Activated B cell treated with CpG ODN at 0.5 μM for 24 hours (primary cell): ENCODE measurements at regions not wholly inside any gene's neighbourhood (a gene's known extent, or its start where the extent isn't known, plus 50 kb on each side); places are given as distances from the start of the nearest gene placed in this dataset.

Experiments
- ATAC-seq: fragments of 200-7000 bp; cut with Tn5 transposase; one replicate; pipeline ENCODE4 v1.10.0; 2021; ENCODE audit warnings: low read depth, mild to moderate bottlenecking, moderate library complexity
- CTCF ChIA-PET: fragments of 350-600 bp; sonication (Branson Sonifier 250); formaldehyde crosslinking; loops from one replicate; lab custom pipeline; 2021; ENCODE audit warnings: antibody characterized with exemption; lab: Charles Lee
- POLR2A ChIA-PET: fragments of 350-600 bp; sonication (Branson Sonifier 250); formaldehyde crosslinking; loops from one replicate; lab custom pipeline; 2021; ENCODE audit warnings: antibody characterized with exemption; lab: Charles Lee
- DNase-seq: peaks from one replicate; pipeline ENCODE4 v3.0.0; 2022
- H3K27ac Mint-ChIP-seq: one replicate; pipeline ENCODE4 v1.8.0; 2020; ENCODE audit warnings: mixed read lengths
- H3K27me3 Mint-ChIP-seq: one replicate; pipeline ENCODE4 v1.8.0; 2021; ENCODE audit warnings: mixed read lengths
- H3K36me3 Mint-ChIP-seq: one replicate; pipeline ENCODE4 v1.8.0; 2021; ENCODE audit warnings: low read depth, mixed read lengths
- H3K4me1 Mint-ChIP-seq: one replicate; pipeline ENCODE4 v1.8.0; 2021; ENCODE audit warnings: mixed read lengths
- H3K4me3 Mint-ChIP-seq: one replicate; pipeline ENCODE4 v1.8.0; 2020; ENCODE audit warnings: mild to moderate bottlenecking, mixed read lengths
- H3K9me3 Mint-ChIP-seq: one replicate; pipeline ENCODE4 v1.8.0; 2020; ENCODE audit warnings: mixed read lengths
- intact Hi-C: fragments of 100-400 bp; cut with micrococcal nuclease; formaldehyde crosslinking; loops from one replicate; pipeline ENCODE4 v1.15.1; 2024
- TF ChIP-seq, protein P1 (sequence below): fragments of 200-600 bp; IDR thresholded peaks from one replicate; pipeline ENCODE4 v1.8.0; 2022; ENCODE audit warnings: antibody characterized with exemption, mild to moderate bottlenecking

DNA sequence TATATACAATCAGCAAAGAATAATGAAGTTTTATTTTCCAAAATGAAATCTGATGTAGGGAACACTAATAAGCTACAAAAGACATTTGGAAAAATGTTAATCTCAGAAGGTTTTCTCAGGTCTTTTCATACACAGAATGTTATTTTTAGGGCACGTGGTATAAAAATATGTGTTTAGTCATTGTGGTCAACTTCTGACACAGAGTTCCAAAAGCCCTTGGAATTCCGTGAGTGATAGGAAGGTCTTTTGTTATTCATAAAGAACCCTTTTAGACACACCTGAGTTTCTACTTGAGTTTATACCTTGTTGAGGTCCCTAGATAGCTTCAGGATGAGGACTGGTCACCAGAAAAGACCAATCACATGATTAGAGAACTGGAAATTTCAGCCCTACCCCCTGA is 277.6 kb upstream of the NCAM2 start:
- TF ChIP-seq, protein P1, sequence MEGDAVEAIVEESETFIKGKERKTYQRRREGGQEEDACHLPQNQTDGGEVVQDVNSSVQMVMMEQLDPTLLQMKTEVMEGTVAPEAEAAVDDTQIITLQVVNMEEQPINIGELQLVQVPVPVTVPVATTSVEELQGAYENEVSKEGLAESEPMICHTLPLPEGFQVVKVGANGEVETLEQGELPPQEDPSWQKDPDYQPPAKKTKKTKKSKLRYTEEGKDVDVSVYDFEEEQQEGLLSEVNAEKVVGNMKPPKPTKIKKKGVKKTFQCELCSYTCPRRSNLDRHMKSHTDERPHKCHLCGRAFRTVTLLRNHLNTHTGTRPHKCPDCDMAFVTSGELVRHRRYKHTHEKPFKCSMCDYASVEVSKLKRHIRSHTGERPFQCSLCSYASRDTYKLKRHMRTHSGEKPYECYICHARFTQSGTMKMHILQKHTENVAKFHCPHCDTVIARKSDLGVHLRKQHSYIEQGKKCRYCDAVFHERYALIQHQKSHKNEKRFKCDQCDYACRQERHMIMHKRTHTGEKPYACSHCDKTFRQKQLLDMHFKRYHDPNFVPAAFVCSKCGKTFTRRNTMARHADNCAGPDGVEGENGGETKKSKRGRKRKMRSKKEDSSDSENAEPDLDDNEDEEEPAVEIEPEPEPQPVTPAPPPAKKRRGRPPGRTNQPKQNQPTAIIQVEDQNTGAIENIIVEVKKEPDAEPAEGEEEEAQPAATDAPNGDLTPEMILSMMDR: no peak
- H3K27ac Mint-ChIP-seq: no peak overlapping the region
- no peak overlapping the region for H3K4me3 Mint-ChIP-seq
- H3K27me3 Mint-ChIP-seq: no peaks in the 10 kb centered on the region
- intact Hi-C loops: no loop called here
- no peaks in the 10 kb centered on the region for H3K4me1 Mint-ChIP-seq
- ATAC-seq (no peak), DNase-seq (no peak)
- CTCF ChIA-PET: no interaction called here
- no peaks in the 10 kb centered on the region for H3K36me3 Mint-ChIP-seq
- POLR2A ChIA-PET: no interaction called here
- H3K9me3 Mint-ChIP-seq: peaks cover 10% of the 10 kb centered on the region

GRCh38 chr21:20721151-20721550 is 277.1 kb upstream of the NCAM2 start:
- DNase-seq (no peak), ATAC-seq (no peak)
- intact Hi-C loops: no loop called here
- H3K9me3 Mint-ChIP-seq: peaks cover 9% of the 10 kb centered on the region
- TF ChIP-seq, protein P1: no peak
- H3K4me1 Mint-ChIP-seq: no peaks in the 10 kb centered on the region
- H3K27ac Mint-ChIP-seq: no peak overlapping the region
- H3K36me3 Mint-ChIP-seq: no peaks in the 10 kb centered on the region
- no peak overlapping the region for H3K4me3 Mint-ChIP-seq
- no peaks in the 10 kb centered on the region for H3K27me3 Mint-ChIP-seq
- ChIA-PET CTCF (no interaction called here), POLR2A (no interaction called here)

- ChIA-PET POLR2A (no interaction called here), CTCF (no interaction called here)
- Mint-ChIP-seq H3K4me1 (no peaks in the 10 kb centered on the region), H3K27me3 (no peaks in the 10 kb centered on the region), H3K27ac (no peak overlapping the region), H3K9me3 (peaks cover 3% of the 10 kb centered on the region), H3K4me3 (no peak overlapping the region), H3K36me3 (no peaks in the 10 kb centered on the region)
- TF ChIP-seq, protein P1: no peak
- ATAC-seq (no peak), DNase-seq (no peak)
- intact Hi-C loops: no loop called here
Observed at GRCh38 chr21:20728691-20729090, 269.5 kb upstream of the NCAM2 start.

DNA sequence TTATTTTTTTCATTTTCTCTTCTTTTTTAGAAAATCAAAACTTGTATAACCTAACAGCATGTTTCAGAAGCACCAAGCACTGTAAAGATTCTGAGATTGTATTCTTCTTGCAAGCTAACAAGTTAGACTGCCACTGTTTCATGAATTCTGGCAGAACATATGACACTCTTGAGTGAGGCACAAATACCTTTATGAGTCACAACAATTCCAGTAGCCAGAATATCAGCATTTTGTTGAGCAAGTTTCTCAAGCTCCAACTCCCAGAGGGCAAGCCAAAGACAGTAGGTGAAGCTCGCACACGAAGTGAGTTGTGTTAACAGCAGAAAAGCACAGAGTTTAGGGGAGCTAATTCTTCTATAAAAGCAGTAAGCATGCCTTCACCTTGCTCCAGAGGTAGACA is 268.8 kb upstream of the NCAM2 start:
- no peaks in the 10 kb centered on the region for H3K36me3 Mint-ChIP-seq
- CTCF ChIA-PET: no interaction called here

GRCh38 chr21:20730441-20730840 is 267.8 kb upstream of the NCAM2 start:
- Mint-ChIP-seq H3K27me3 (no peaks in the 10 kb centered on the region), H3K4me3 (no peak overlapping the region), H3K36me3 (no peaks in the 10 kb centered on the region), H3K9me3 (peaks cover 3% of the 10 kb centered on the region), H3K4me1 (no peaks in the 10 kb centered on the region), H3K27ac (no peak overlapping the region)
- intact Hi-C loops: no loop called here
- CTCF ChIA-PET: no interaction called here
- TF ChIP-seq, protein P1: no peak
- POLR2A ChIA-PET: no interaction called here
- DNase-seq (no peak), ATAC-seq (no peak)

More for the DNA sequence above, 268.8 kb upstream of the NCAM2 start:
- POLR2A ChIA-PET: no interaction called here
- Mint-ChIP-seq H3K27ac (no peak overlapping the region), H3K9me3 (peaks cover 3% of the 10 kb centered on the region), H3K27me3 (no peaks in the 10 kb centered on the region), H3K4me1 (no peaks in the 10 kb centered on the region), H3K4me3 (no peak overlapping the region)
- intact Hi-C loops: no loop called here
- TF ChIP-seq, protein P1: no peak
- no peak for DNase-seq
- ATAC-seq: no peak
